ENCODE measurements at regions not wholly inside any gene's neighbourhood (a gene's known extent, or its start where the extent isn't known, plus 50 kb on each side); places are given as distances from the start of the nearest gene placed in this dataset.
A peak's percentile ranks its signal among the peaks of the same experiment; 100 is the strongest.

DNA sequence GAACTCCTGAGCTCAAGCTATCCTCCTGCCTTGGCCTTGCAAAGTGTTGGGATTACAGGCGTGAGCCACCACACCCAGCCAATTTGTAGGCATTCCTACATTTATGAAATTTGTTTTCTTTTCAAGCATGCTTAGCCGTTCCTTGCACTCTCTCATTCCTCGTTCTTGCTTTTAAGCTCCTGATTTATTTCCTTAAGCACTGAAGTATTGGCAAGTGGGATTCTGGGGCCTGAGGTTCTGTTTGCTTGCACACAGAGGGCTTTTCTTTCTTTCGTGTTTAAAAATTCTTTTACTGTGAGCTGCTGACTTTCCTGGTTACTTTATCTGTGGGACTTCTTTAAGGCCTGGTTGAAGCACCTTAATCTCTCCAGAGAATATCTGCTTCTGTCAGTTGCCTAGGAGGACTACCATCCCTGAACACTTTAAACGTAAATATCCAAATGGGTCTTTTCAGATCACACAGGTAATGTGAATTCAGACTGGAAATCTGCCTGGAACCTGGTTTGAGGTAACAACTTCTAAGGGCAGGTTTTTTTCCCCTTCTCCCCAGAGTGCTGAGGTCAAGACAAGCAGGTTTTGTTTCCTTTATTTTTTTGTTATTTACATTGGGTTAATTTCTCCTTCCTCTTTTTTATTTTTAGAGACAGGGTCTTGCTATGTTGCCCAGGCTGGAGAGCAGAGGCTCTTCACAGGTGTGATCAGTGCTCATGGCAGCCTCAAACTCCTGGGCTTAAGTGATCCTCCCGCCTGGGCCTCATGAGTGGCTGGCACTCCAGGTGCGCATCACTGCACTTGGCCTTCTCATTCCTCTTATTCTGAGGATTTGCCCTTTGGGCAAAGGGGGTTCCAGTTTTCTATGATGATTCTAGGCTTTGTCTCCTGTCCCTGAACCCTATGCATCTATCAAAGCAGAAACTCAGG is 102.9 kb downstream of the PFKFB3 start:
- Histone ChIP-seq H3K9me3 (ENCODE audit: control insufficient read depth in 2 of 2, insufficient read depth in 1 of 2, low read depth in 1 of 2, low read length in 1 of 2) (no peaks in the 10 kb centered on the region), H3K4me3 (ENCODE audit: low read depth in 1 of 2, low read length in 2 of 2) (no peak overlapping the region), H3K36me3 (ENCODE audit: control insufficient read depth in 2 of 2, insufficient read depth in 2 of 2, low read length in 1 of 2) (no peaks in the 10 kb centered on the region), H3K27me3 (ENCODE audit: control insufficient read depth in 1 of 2, insufficient read depth in 2 of 2, low read length in 2 of 2) (no peaks in the 10 kb centered on the region), H3K4me1 (ENCODE audit: control insufficient read depth in 2 of 2, insufficient read depth in 2 of 2, low read length in 1 of 2) (no peaks in the 10 kb centered on the region), H3K27ac (ENCODE audit: low read depth in 2 of 2, low read length in 1 of 2) (no peak overlapping the region)
- 74 to 80% methylated on average over 7 of the region's 7 CpGs for WGBS, 2 donors

GRCh38 chr10:6306917-6307316 is 104.2 kb downstream of the PFKFB3 start:
- H3K4me1 ChIP-seq (ENCODE audit: control insufficient read depth in 2 of 2, insufficient read depth in 2 of 2, low read length in 1 of 2): no peaks in the 10 kb centered on the region
- H3K27me3 ChIP-seq (ENCODE audit: control insufficient read depth in 1 of 2, insufficient read depth in 2 of 2, low read length in 2 of 2): no peaks in the 10 kb centered on the region
- no peaks in the 10 kb centered on the region for H3K9me3 ChIP-seq (ENCODE audit: control insufficient read depth in 2 of 2, insufficient read depth in 1 of 2, low read depth in 1 of 2, low read length in 1 of 2)
- WGBS, 2 donors: 95 to 97% methylated on average over 4 of the region's 4 CpGs
- no peak overlapping the region for H3K27ac ChIP-seq (ENCODE audit: low read depth in 2 of 2, low read length in 1 of 2)
- no peak overlapping the region for H3K4me3 ChIP-seq (ENCODE audit: low read depth in 1 of 2, low read length in 2 of 2)
- no peaks in the 10 kb centered on the region for H3K36me3 ChIP-seq (ENCODE audit: control insufficient read depth in 2 of 2, insufficient read depth in 2 of 2, low read length in 1 of 2)

GRCh38 chr10:6309816-6310215 is 107.1 kb downstream of the PFKFB3 start:
- WGBS, 2 donors: 60 to 63% methylated on average over 4 of the region's 4 CpGs
- Histone ChIP-seq H3K4me3 (ENCODE audit: low read depth in 1 of 2, low read length in 2 of 2) (no peak overlapping the region), H3K27me3 (ENCODE audit: control insufficient read depth in 1 of 2, insufficient read depth in 2 of 2, low read length in 2 of 2) (no peaks in the 10 kb centered on the region), H3K36me3 (ENCODE audit: control insufficient read depth in 2 of 2, insufficient read depth in 2 of 2, low read length in 1 of 2) (no peaks in the 10 kb centered on the region), H3K9me3 (ENCODE audit: control insufficient read depth in 2 of 2, insufficient read depth in 1 of 2, low read depth in 1 of 2, low read length in 1 of 2) (no peaks in the 10 kb centered on the region), H3K27ac (ENCODE audit: low read depth in 2 of 2, low read length in 1 of 2) (no peak overlapping the region), H3K4me1 (ENCODE audit: control insufficient read depth in 2 of 2, insufficient read depth in 2 of 2, low read length in 1 of 2) (peaks cover 0 to 6% of the 10 kb centered on the region in 2 donors)

DNA sequence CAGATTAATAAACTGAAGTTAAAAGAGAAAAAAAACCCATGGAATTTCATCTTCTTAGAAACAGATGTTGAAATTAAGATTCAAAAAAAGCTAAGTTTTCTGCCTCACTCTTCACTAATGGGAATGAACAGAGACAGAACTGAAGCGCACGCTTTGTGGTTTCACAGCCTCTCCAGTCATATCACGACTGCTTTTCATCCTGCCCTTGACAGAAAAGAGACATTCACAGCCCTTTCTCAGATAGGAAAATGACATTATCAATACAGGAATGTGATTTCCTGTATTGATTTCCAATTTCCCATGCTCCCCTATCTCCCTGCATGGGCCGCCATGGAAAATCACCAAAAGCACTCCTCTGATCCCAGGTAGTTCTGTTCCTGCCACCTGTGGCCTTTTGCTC is 108.2 kb downstream of the PFKFB3 start:
- H3K27ac ChIP-seq (ENCODE audit: low read depth in 2 of 2, low read length in 1 of 2): no peak overlapping the region
- 94 to 95% methylated on average over 4 of the region's 4 CpGs for WGBS, 2 donors
- H3K4me3 ChIP-seq (ENCODE audit: low read depth in 1 of 2, low read length in 2 of 2): no peak overlapping the region
- H3K36me3 ChIP-seq (ENCODE audit: control insufficient read depth in 2 of 2, insufficient read depth in 2 of 2, low read length in 1 of 2): no peaks in the 10 kb centered on the region
- no peaks in the 10 kb centered on the region for H3K9me3 ChIP-seq (ENCODE audit: control insufficient read depth in 2 of 2, insufficient read depth in 1 of 2, low read depth in 1 of 2, low read length in 1 of 2)
- no peaks in the 10 kb centered on the region for H3K27me3 ChIP-seq (ENCODE audit: control insufficient read depth in 1 of 2, insufficient read depth in 2 of 2, low read length in 2 of 2)
- peaks cover 0 to 7% of the 10 kb centered on the region in 2 donors for H3K4me1 ChIP-seq (ENCODE audit: control insufficient read depth in 2 of 2, insufficient read depth in 2 of 2, low read length in 1 of 2)

- Histone ChIP-seq H3K36me3 (ENCODE audit: control insufficient read depth in 2 of 2, insufficient read depth in 2 of 2, low read length in 1 of 2) (no peaks in the 10 kb centered on the region), H3K27me3 (ENCODE audit: control insufficient read depth in 1 of 2, insufficient read depth in 2 of 2, low read length in 2 of 2) (no peaks in the 10 kb centered on the region), H3K4me3 (ENCODE audit: low read depth in 1 of 2, low read length in 2 of 2) (no peak overlapping the region), H3K27ac (ENCODE audit: low read depth in 2 of 2, low read length in 1 of 2) (no peak overlapping the region), H3K9me3 (ENCODE audit: control insufficient read depth in 2 of 2, insufficient read depth in 1 of 2, low read depth in 1 of 2, low read length in 1 of 2) (no peaks in the 10 kb centered on the region), H3K4me1 (ENCODE audit: control insufficient read depth in 2 of 2, insufficient read depth in 2 of 2, low read length in 1 of 2) (peaks cover 0 to 7% of the 10 kb centered on the region in 2 donors)
- 60 to 73% methylated on average over 11 of the region's 11 CpGs for WGBS, 2 donors
These were observed 109.1 kb downstream of the PFKFB3 start for GRCh38 chr10:6311700-6312330.

DNA sequence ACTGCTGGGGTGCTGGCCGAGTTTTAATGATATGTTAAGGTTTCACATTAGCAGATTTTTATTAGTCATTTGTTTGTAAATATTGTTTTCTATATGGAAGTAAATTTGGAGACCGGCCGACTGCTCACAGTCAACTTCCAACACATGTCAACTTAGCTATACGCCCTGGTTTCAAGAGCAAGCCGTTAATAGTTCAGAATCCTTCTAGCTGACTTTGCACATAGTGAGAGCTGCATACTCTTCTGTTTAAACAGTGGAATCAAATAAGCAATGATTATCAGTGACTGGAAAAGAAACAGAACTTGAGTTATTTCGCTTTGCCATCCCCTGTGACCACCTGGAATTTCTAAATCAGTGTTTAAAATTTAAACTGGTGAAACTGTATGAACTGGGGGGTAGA is 109.9 kb downstream of the PFKFB3 start:
- Histone ChIP-seq H3K27ac (ENCODE audit: low read depth in 2 of 2, low read length in 1 of 2) (no peak overlapping the region), H3K4me3 (ENCODE audit: low read depth in 1 of 2, low read length in 2 of 2) (no peak overlapping the region), H3K9me3 (ENCODE audit: control insufficient read depth in 2 of 2, insufficient read depth in 1 of 2, low read depth in 1 of 2, low read length in 1 of 2) (no peaks in the 10 kb centered on the region), H3K4me1 (ENCODE audit: control insufficient read depth in 2 of 2, insufficient read depth in 2 of 2, low read length in 1 of 2) (peaks cover 0 to 7% of the 10 kb centered on the region in 2 donors), H3K36me3 (ENCODE audit: control insufficient read depth in 2 of 2, insufficient read depth in 2 of 2, low read length in 1 of 2) (no peaks in the 10 kb centered on the region), H3K27me3 (ENCODE audit: control insufficient read depth in 1 of 2, insufficient read depth in 2 of 2, low read length in 2 of 2) (no peaks in the 10 kb centered on the region)
- 69 to 75% methylated on average over 6 of the region's 6 CpGs for WGBS, 2 donors

- no peak overlapping the region for H3K4me3 ChIP-seq (ENCODE audit: low read depth in 1 of 2, low read length in 2 of 2)
- no peaks in the 10 kb centered on the region for H3K36me3 ChIP-seq (ENCODE audit: control insufficient read depth in 2 of 2, insufficient read depth in 2 of 2, low read length in 1 of 2)
- WGBS, 2 donors: 54 to 70% methylated on average over 12 of the region's 12 CpGs
- no peaks in the 10 kb centered on the region for H3K9me3 ChIP-seq (ENCODE audit: control insufficient read depth in 2 of 2, insufficient read depth in 1 of 2, low read depth in 1 of 2, low read length in 1 of 2)
- no peak overlapping the region for H3K27ac ChIP-seq (ENCODE audit: low read depth in 2 of 2, low read length in 1 of 2)
- H3K4me1 ChIP-seq (ENCODE audit: control insufficient read depth in 2 of 2, insufficient read depth in 2 of 2, low read length in 1 of 2): peaks cover 0 to 7% of the 10 kb centered on the region in 2 donors
- no peaks in the 10 kb centered on the region for H3K27me3 ChIP-seq (ENCODE audit: control insufficient read depth in 1 of 2, insufficient read depth in 2 of 2, low read length in 2 of 2)
These were observed 110.6 kb downstream of the PFKFB3 start for GRCh38 chr10:6313111-6313895.

GRCh38 chr10:6314620-6315205 is 112.0 kb downstream of the PFKFB3 start:
- Histone ChIP-seq H3K27me3 (ENCODE audit: control insufficient read depth in 1 of 2, insufficient read depth in 2 of 2, low read length in 2 of 2) (no peaks in the 10 kb centered on the region), H3K36me3 (ENCODE audit: control insufficient read depth in 2 of 2, insufficient read depth in 2 of 2, low read length in 1 of 2) (no peaks in the 10 kb centered on the region), H3K9me3 (ENCODE audit: control insufficient read depth in 2 of 2, insufficient read depth in 1 of 2, low read depth in 1 of 2, low read length in 1 of 2) (no peaks in the 10 kb centered on the region), H3K27ac (ENCODE audit: low read depth in 2 of 2, low read length in 1 of 2) (no peak overlapping the region), H3K4me3 (ENCODE audit: low read depth in 1 of 2, low read length in 2 of 2) (peak overlapping the region in 1 of 2 donors; percentile 4), H3K4me1 (ENCODE audit: control insufficient read depth in 2 of 2, insufficient read depth in 2 of 2, low read length in 1 of 2) (peaks cover 0 to 7% of the 10 kb centered on the region in 2 donors)
- WGBS, 2 donors: 65 to 75% methylated on average over 9 of the region's 9 CpGs

GRCh38 chr10:6319119-6319518 is 116.4 kb downstream of the PFKFB3 start:
- H3K27me3 ChIP-seq (ENCODE audit: control insufficient read depth in 1 of 2, insufficient read depth in 2 of 2, low read length in 2 of 2): no peaks in the 10 kb centered on the region
- no peak overlapping the region for H3K4me3 ChIP-seq (ENCODE audit: low read depth in 1 of 2, low read length in 2 of 2)
- no peaks in the 10 kb centered on the region for H3K9me3 ChIP-seq (ENCODE audit: control insufficient read depth in 2 of 2, insufficient read depth in 1 of 2, low read depth in 1 of 2, low read length in 1 of 2)
- no peak overlapping the region for H3K27ac ChIP-seq (ENCODE audit: low read depth in 2 of 2, low read length in 1 of 2)
- H3K4me1 ChIP-seq (ENCODE audit: control insufficient read depth in 2 of 2, insufficient read depth in 2 of 2, low read length in 1 of 2): peaks cover 0 to 4% of the 10 kb centered on the region in 2 donors
- H3K36me3 ChIP-seq (ENCODE audit: control insufficient read depth in 2 of 2, insufficient read depth in 2 of 2, low read length in 1 of 2): no peaks in the 10 kb centered on the region
